ENCODE measurements at regions not wholly inside any gene's neighbourhood (a gene's known extent, or its start where the extent isn't known, plus 50 kb on each side); places are given as distances from the start of the nearest gene placed in this dataset.

- no peak for TF ChIP-seq DR1 (CRISPR knock-in tag; IDR thresholded peaks at IDR 0.05)
- 0 out of 2 replicates have a peak, but pooled peaks have one; percentile 19 for TF ChIP-seq SP5 (CRISPR knock-in tag; IDR thresholded peaks at IDR 0.05; ENCODE audit: borderline replicate concordance, low read depth)
- no peak for TF ChIP-seq ZNF557 (CRISPR knock-in tag; IDR thresholded peaks at IDR 0.05)
- no peak for TF ChIP-seq FOSL1 (CRISPR knock-in tag; IDR thresholded peaks at IDR 0.05; ENCODE audit: borderline replicate concordance)
- no peak for TF ChIP-seq ZBTB7B (CRISPR knock-in tag; IDR thresholded peaks at IDR 0.05)
- no peak for TF ChIP-seq ZNF674 (CRISPR knock-in tag; IDR thresholded peaks at IDR 0.05; ENCODE audit: low read depth)
- TF ChIP-seq RERE (CRISPR knock-in tag; IDR thresholded peaks at IDR 0.05; ENCODE audit: low read depth) = no peak
- no peak for TF ChIP-seq ZNF724P (CRISPR knock-in tag; IDR thresholded peaks at IDR 0.05; ENCODE audit: borderline replicate concordance)
- TF ChIP-seq SMARCE1 (IDR thresholded peaks at IDR 0.05; ENCODE audit: borderline replicate concordance) = no peak
- no peak for TF ChIP-seq ETS1 (CRISPR knock-in tag; IDR thresholded peaks at IDR 0.05)
- TF ChIP-seq ZNF576 (CRISPR knock-in tag; IDR thresholded peaks at IDR 0.05) = no peak
- no peak for TF ChIP-seq ZNF12 (CRISPR knock-in tag; IDR thresholded peaks at IDR 0.05)
- TF ChIP-seq HNRNPUL1 (IDR thresholded peaks at IDR 0.05; ENCODE audit: low read depth, low read length) = no peak
- TF ChIP-seq ZNF256 (CRISPR knock-in tag; conservative IDR thresholded peaks at IDR 0.05) = no peak
- TF ChIP-seq ZFP91 (CRISPR knock-in tag; IDR thresholded peaks at IDR 0.05; ENCODE audit: borderline replicate concordance) = 0 out of 2 replicates have a peak, but pooled peaks have one; percentile 16
- TF ChIP-seq ZNF891 (CRISPR knock-in tag; IDR thresholded peaks at IDR 0.05) = no peak
- peak; percentile 42; the same call in 1 of the 2 replicates for TF ChIP-seq SOX5 (CRISPR knock-in tag; IDR thresholded peaks at IDR 0.05; ENCODE audit: borderline replicate concordance)
- TF ChIP-seq ZMYM2 (CRISPR knock-in tag; IDR thresholded peaks at IDR 0.05) = peak; percentile 22; the same call in 1 of the 2 replicates
- TF ChIP-seq ZNF607 (CRISPR knock-in tag; IDR thresholded peaks at IDR 0.05; ENCODE audit: borderline replicate concordance) = no peak
- no peak for TF ChIP-seq AGO2 (optimal IDR thresholded peaks at IDR 0.05; ENCODE audit: low read depth, low read length)
- TF ChIP-seq DNMT1 (CRISPR knock-in tag; IDR thresholded peaks at IDR 0.05) = no peak; the same call in 1 of the 2 replicates
- TF ChIP-seq RFX3 (CRISPR knock-in tag; IDR thresholded peaks at IDR 0.05) = no peak
- TF ChIP-seq ELF4 (CRISPR knock-in tag; IDR thresholded peaks at IDR 0.05; ENCODE audit: borderline replicate concordance) = no peak
Observed at GRCh38 chr17:77510133-77510796, 369.5 kb downstream of the SEC14L1 start (continued).

Measured in HepG2 (cell line).